ENCODE measurements at regions not wholly inside any gene's neighbourhood (a gene's known extent, or its start where the extent isn't known, plus 50 kb on each side); places are given as distances from the start of the nearest gene placed in this dataset.

GRCh38 chr16:86120201-86121192, 221.5 kb downstream of the IRF8 start:
- no peak for TF ChIP-seq POLR2A (IDR thresholded peaks at IDR 0.05)
- TF ChIP-seq CTCF (IDR thresholded peaks at IDR 0.05): no peak
- no peaks in the 10 kb centered on the region for H3K27me3 ChIP-seq
- no peaks in the 10 kb centered on the region for H3K36me3 ChIP-seq
- H3K9me3 ChIP-seq: no peaks in the 10 kb centered on the region
- H3K4me3 ChIP-seq (replicated peaks in 1 of 3): no peak overlapping the region
- no peak for DNase-seq
- intact Hi-C loops (cut with DNase I): no loop called here
- H3K4me1 ChIP-seq: no peaks in the 10 kb centered on the region
- no peak overlapping the region for H3K27ac ChIP-seq
- WGBS, 2 donors: 58 to 66% methylated on average over 8 of the region's 8 CpGs

- H3K27ac ChIP-seq: no peak overlapping the region
- 56 to 57% methylated on average over 3 of the region's 3 CpGs for WGBS, 2 donors
- TF ChIP-seq CTCF (IDR thresholded peaks at IDR 0.05) (no peak), POLR2A (IDR thresholded peaks at IDR 0.05) (no peak)
- intact Hi-C loops (cut with DNase I): no loop called here
- H3K36me3 ChIP-seq: no peaks in the 10 kb centered on the region
- no peaks in the 10 kb centered on the region for H3K9me3 ChIP-seq
- H3K4me1 ChIP-seq: no peaks in the 10 kb centered on the region
- no peaks in the 10 kb centered on the region for H3K27me3 ChIP-seq
- no peak for DNase-seq
- no peak overlapping the region for H3K4me3 ChIP-seq (replicated peaks in 1 of 3)
Measured at GRCh38 chr16:86121374-86122010, 222.5 kb downstream of the IRF8 start.

GRCh38 chr16:86122681-86123342, 223.8 kb downstream of the IRF8 start:
- intact Hi-C loops (cut with DNase I): no loop called here
- no peak for TF ChIP-seq POLR2A (IDR thresholded peaks at IDR 0.05)
- no peak for TF ChIP-seq CTCF (IDR thresholded peaks at IDR 0.05)
- no peak overlapping the region for H3K4me3 ChIP-seq (replicated peaks in 1 of 3)

GRCh38 chr16:86124321-86124720, 225.4 kb downstream of the IRF8 start:
- Histone ChIP-seq H3K4me3 (replicated peaks in 1 of 3) (no peak overlapping the region), H3K27me3 (no peaks in the 10 kb centered on the region), H3K36me3 (no peaks in the 10 kb centered on the region), H3K4me1 (no peaks in the 10 kb centered on the region), H3K27ac (no peak overlapping the region), H3K9me3 (no peaks in the 10 kb centered on the region)
- WGBS, 2 donors: 77 to 80% methylated on average over 4 of the region's 4 CpGs
- TF ChIP-seq CTCF (IDR thresholded peaks at IDR 0.05) (no peak), POLR2A (IDR thresholded peaks at IDR 0.05) (no peak)
- intact Hi-C loops (cut with DNase I): no loop called here
- DNase-seq: no peak

More at GRCh38 chr16:86122681-86123342, 223.8 kb downstream of the IRF8 start:
- Histone ChIP-seq H3K4me1 (no peaks in the 10 kb centered on the region), H3K9me3 (no peaks in the 10 kb centered on the region), H3K27ac (no peak overlapping the region), H3K36me3 (no peaks in the 10 kb centered on the region), H3K27me3 (no peaks in the 10 kb centered on the region)
- 60 to 78% methylated on average over 3 to 9 of the region's 15 CpGs for WGBS, 2 donors
- DNase-seq: no peak
